ENCODE measurements at regions not wholly inside any gene's neighbourhood (a gene's known extent, or its start where the extent isn't known, plus 50 kb on each side); places are given as distances from the start of the nearest gene placed in this dataset.

DNA sequence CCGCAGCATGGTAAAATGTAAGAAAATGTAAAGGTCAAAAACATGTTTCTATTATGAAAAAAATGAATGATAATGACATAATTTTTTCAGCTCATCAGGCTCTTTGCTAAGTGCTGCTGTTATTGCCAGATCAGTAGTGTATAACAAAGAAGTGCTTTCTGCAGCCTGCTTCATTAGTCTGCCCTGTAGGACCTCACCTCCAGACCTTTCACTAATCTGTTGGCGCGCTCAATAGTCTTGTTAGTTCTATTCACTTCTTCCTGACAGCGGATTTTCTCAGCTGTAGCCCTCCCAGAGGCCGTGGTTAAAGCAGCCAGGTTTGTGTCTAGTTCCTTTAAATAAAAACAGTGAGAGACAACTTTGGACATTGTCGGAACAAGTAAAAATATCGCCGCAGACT lies 97.7 kb downstream of the CDCA7 start:
- TF ChIP-seq, protein P1, sequence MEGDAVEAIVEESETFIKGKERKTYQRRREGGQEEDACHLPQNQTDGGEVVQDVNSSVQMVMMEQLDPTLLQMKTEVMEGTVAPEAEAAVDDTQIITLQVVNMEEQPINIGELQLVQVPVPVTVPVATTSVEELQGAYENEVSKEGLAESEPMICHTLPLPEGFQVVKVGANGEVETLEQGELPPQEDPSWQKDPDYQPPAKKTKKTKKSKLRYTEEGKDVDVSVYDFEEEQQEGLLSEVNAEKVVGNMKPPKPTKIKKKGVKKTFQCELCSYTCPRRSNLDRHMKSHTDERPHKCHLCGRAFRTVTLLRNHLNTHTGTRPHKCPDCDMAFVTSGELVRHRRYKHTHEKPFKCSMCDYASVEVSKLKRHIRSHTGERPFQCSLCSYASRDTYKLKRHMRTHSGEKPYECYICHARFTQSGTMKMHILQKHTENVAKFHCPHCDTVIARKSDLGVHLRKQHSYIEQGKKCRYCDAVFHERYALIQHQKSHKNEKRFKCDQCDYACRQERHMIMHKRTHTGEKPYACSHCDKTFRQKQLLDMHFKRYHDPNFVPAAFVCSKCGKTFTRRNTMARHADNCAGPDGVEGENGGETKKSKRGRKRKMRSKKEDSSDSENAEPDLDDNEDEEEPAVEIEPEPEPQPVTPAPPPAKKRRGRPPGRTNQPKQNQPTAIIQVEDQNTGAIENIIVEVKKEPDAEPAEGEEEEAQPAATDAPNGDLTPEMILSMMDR (IDR thresholded peaks at IDR 0.05) = no peak
- TF ChIP-seq POLR2A (IDR thresholded peaks at IDR 0.05) = no peak
